ENCODE measurements at regions not wholly inside any gene's neighbourhood (a gene's known extent, or its start where the extent isn't known, plus 50 kb on each side); places are given as distances from the start of the nearest gene placed in this dataset.
"Not testable (repeated sequence)": the region's sequence is repeated elsewhere in the genome, so short reads cannot be mapped to it uniquely, and the experiment has no call there.

GRCh38 chr5:135262364-135262763 is 136.7 kb downstream of the MACROH2A1 start:
- H2AFZ ChIP-seq (ENCODE audit: low read depth, low read length): no peak overlapping the region
- no peak for TF ChIP-seq EZH2phosphoT487 (IDR thresholded peaks at IDR 0.05; ENCODE audit: low read depth)
- TF ChIP-seq CTCF (IDR thresholded peaks at IDR 0.05; ENCODE audit: low read depth, low read length): no peak
- no peak overlapping the region for H3K4me3 ChIP-seq (ENCODE audit: low read length)
- no peaks in the 10 kb centered on the region for H3K79me2 ChIP-seq (ENCODE audit: low read length)
- H3K9ac ChIP-seq (ENCODE audit: low read length): no peak overlapping the region
- no peaks in the 10 kb centered on the region for H4K20me1 ChIP-seq (ENCODE audit: insufficient read depth, low read length)
- H3K27me3 ChIP-seq (ENCODE audit: low read depth, low read length): no peaks in the 10 kb centered on the region
- no peaks in the 10 kb centered on the region for H3K4me1 ChIP-seq (ENCODE audit: low read length)
- H3K27ac ChIP-seq (ENCODE audit: low read length): no peak overlapping the region
- no peak overlapping the region for H3K4me2 ChIP-seq (ENCODE audit: low read length)
- H3K36me3 ChIP-seq (replicated peaks; ENCODE audit: low read depth, low read length): no peaks in the 10 kb centered on the region
- no peaks in the 10 kb centered on the region for H3K9me3 ChIP-seq (ENCODE audit: insufficient read depth, low read length)

GRCh38 chr5:135260108-135260507 is 138.9 kb downstream of the MACROH2A1 start:
- H3K4me2 ChIP-seq (ENCODE audit: low read length): not testable (repeated sequence)

GRCh38 chr5:135255461-135256178 is 143.4 kb downstream of the MACROH2A1 start:
- Histone ChIP-seq H3K4me2 (ENCODE audit: low read length) (no peak overlapping the region), H3K36me3 (replicated peaks; ENCODE audit: low read depth, low read length) (no peaks in the 10 kb centered on the region), H3K4me3 (ENCODE audit: low read length) (no peak overlapping the region)

More at GRCh38 chr5:135260108-135260507, 138.9 kb downstream of the MACROH2A1 start:
- H3K79me2 ChIP-seq (ENCODE audit: low read length); H3K9ac ChIP-seq (ENCODE audit: low read length); H3K4me1 ChIP-seq (ENCODE audit: low read length); H3K36me3 ChIP-seq (replicated peaks; ENCODE audit: low read depth, low read length); H3K27ac ChIP-seq (ENCODE audit: low read length); H3K4me3 ChIP-seq (ENCODE audit: low read length); H3K9me3 ChIP-seq (ENCODE audit: insufficient read depth, low read length); H2AFZ ChIP-seq (ENCODE audit: low read depth, low read length); H3K27me3 ChIP-seq (ENCODE audit: low read depth, low read length); H4K20me1 ChIP-seq (ENCODE audit: insufficient read depth, low read length): not testable (repeated sequence)

GRCh38 chr5:135254183-135254582 is 144.8 kb downstream of the MACROH2A1 start:
- Histone ChIP-seq H2AFZ (ENCODE audit: low read depth, low read length) (no peak overlapping the region), H3K4me3 (ENCODE audit: low read length) (no peak overlapping the region)

More at GRCh38 chr5:135255461-135256178, 143.4 kb downstream of the MACROH2A1 start:
- H4K20me1 ChIP-seq (ENCODE audit: insufficient read depth, low read length): no peaks in the 10 kb centered on the region
- no peaks in the 10 kb centered on the region for H3K27me3 ChIP-seq (ENCODE audit: low read depth, low read length)
- no peaks in the 10 kb centered on the region for H3K4me1 ChIP-seq (ENCODE audit: low read length)
- no peak overlapping the region for H2AFZ ChIP-seq (ENCODE audit: low read depth, low read length)
- no peak for TF ChIP-seq EZH2phosphoT487 (IDR thresholded peaks at IDR 0.05; ENCODE audit: low read depth)
- no peak for TF ChIP-seq CTCF (IDR thresholded peaks at IDR 0.05; ENCODE audit: low read depth, low read length)
- H3K9me3 ChIP-seq (ENCODE audit: insufficient read depth, low read length): no peaks in the 10 kb centered on the region
- no peak overlapping the region for H3K9ac ChIP-seq (ENCODE audit: low read length)
- H3K79me2 ChIP-seq (ENCODE audit: low read length): no peaks in the 10 kb centered on the region
- no peak overlapping the region for H3K27ac ChIP-seq (ENCODE audit: low read length)

More at GRCh38 chr5:135254183-135254582, 144.8 kb downstream of the MACROH2A1 start:
- Histone ChIP-seq H3K9ac (ENCODE audit: low read length) (no peak overlapping the region), H3K9me3 (ENCODE audit: insufficient read depth, low read length) (no peaks in the 10 kb centered on the region), H3K27ac (ENCODE audit: low read length) (no peak overlapping the region), H3K36me3 (replicated peaks; ENCODE audit: low read depth, low read length) (no peaks in the 10 kb centered on the region), H3K79me2 (ENCODE audit: low read length) (no peaks in the 10 kb centered on the region), H3K27me3 (ENCODE audit: low read depth, low read length) (no peaks in the 10 kb centered on the region), H4K20me1 (ENCODE audit: insufficient read depth, low read length) (no peaks in the 10 kb centered on the region), H3K4me2 (ENCODE audit: low read length) (no peak overlapping the region), H3K4me1 (ENCODE audit: low read length) (no peaks in the 10 kb centered on the region)
- TF ChIP-seq CTCF (IDR thresholded peaks at IDR 0.05; ENCODE audit: low read depth, low read length) (no peak), EZH2phosphoT487 (IDR thresholded peaks at IDR 0.05; ENCODE audit: low read depth) (no peak)

All from OCI-LY3 (cell line).